Hepatocyte (in vitro differentiated cells): ENCODE measurements at regions not wholly inside any gene's neighbourhood (a gene's known extent, or its start where the extent isn't known, plus 50 kb on each side); places are given as distances from the start of the nearest gene placed in this dataset.
"Not testable (repeated sequence)": the region's sequence is repeated elsewhere in the genome, so short reads cannot be mapped to it uniquely, and the experiment has no call there.

Experiments used
- CTCF ChIP-seq: fragments of 200-600 bp; sonication (generic); IDR thresholded peaks from 2 replicates; pipeline ENCODE4 v1.5.1; 2016; ENCODE audit warnings: antibody characterized with exemption, mild to moderate bottlenecking; ENCODE audit not compliant: poor library complexity
- EZH2 ChIP-seq: fragments of 200-600 bp; sonication (generic); IDR thresholded peaks from 2 replicates; pipeline ENCODE4 v1.6.1; 2016; ENCODE audit warnings: antibody characterized with exemption, mild to moderate bottlenecking, borderline replicate concordance

- not testable (repeated sequence) for TF ChIP-seq CTCF, EZH2
These were observed 304.2 kb upstream of the DPP6 start for GRCh38 chr7:153747969-153748368.
